OCI-LY7 (cell line): ENCODE measurements at regions not wholly inside any gene's neighbourhood (a gene's known extent, or its start where the extent isn't known, plus 50 kb on each side); places are given as distances from the start of the nearest gene placed in this dataset.
"Not testable (repeated sequence)": the region's sequence is repeated elsewhere in the genome, so short reads cannot be mapped to it uniquely, and the experiment has no call there.

Source experiments
- BruUV-seq: library from RNA; stranded (reverse); fragments of 400-500 nt; replicated peaks from 2 replicates; lab custom pipeline; 2021; lab: Mats Ljungman, UMichigan
- CTCF ChIA-PET: fragments of 300-600 bp; sonication (Branson Sonifier 250); formaldehyde crosslinking; loops from one replicate; lab custom pipeline; 2022; ENCODE audit warnings: antibody characterized with exemption; ENCODE audit not compliant: unreplicated experiment; lab: Charles Lee
- POLR2A ChIA-PET: fragments of 300-600 bp; sonication (Branson Sonifier 250); formaldehyde crosslinking; loops from one replicate; lab custom pipeline; 2022; ENCODE audit warnings: antibody characterized with exemption; lab: Charles Lee
- DNase-seq: peaks from one replicate; pipeline ENCODE4 v3.0.0-alpha.2; 2015; ENCODE audit warnings: low spot score
- H2AFZ ChIP-seq: fragments of 200-600 bp; sonication (generic), shearing (Covaris generic); 2 replicates; pipeline ENCODE4 v1.6.1; 2014; ENCODE audit warnings: mild to moderate bottlenecking, antibody characterized with exemption, low read length, moderate library complexity
- H3K27ac ChIP-seq: fragments of 200-600 bp; sonication (generic); 2 replicates; pipeline ENCODE4 v1.5.1; 2014; ENCODE audit warnings: mixed run types, low read depth, mild to moderate bottlenecking, moderate library complexity, low read length, inconsistent platforms; ENCODE audit not compliant: poor library complexity, severe bottlenecking
- H3K36me3 ChIP-seq: fragments of 200-600 bp; sonication (generic); 2 replicates; pipeline ENCODE4 v1.6.1; 2014; ENCODE audit warnings: mild to moderate bottlenecking, antibody characterized with exemption, low read length, moderate library complexity, mixed read lengths; ENCODE audit not compliant: insufficient read depth
- H3K4me1 ChIP-seq: fragments of 200-600 bp; sonication (generic); 2 replicates; pipeline ENCODE4 v1.5.1; 2014; ENCODE audit warnings: mild to moderate bottlenecking, low read length; ENCODE audit not compliant: insufficient read depth, poor library complexity, severe bottlenecking
- H3K4me2 ChIP-seq: fragments of 200-600 bp; sonication (generic); 2 replicates; pipeline ENCODE4 v1.6.1; 2014; ENCODE audit warnings: mild to moderate bottlenecking, low read length
- H3K4me3 ChIP-seq: fragments of 200-600 bp; sonication (generic); 2 replicates; pipeline ENCODE4 v1.5.1; 2014; ENCODE audit warnings: mild to moderate bottlenecking, low read depth, low read length; ENCODE audit not compliant: poor library complexity, severe bottlenecking
- H3K79me2 ChIP-seq: fragments of 200-600 bp; sonication (generic); 2 replicates; pipeline ENCODE4 v1.6.1; 2016; ENCODE audit warnings: low read depth, mild to moderate bottlenecking, low read length, moderate library complexity, mixed read lengths; ENCODE audit not compliant: insufficient read depth
- H3K9me2 ChIP-seq: fragments of 200-600 bp; sonication (generic); 2 replicates; pipeline ENCODE4 v1.6.1; 2016; ENCODE audit warnings: mild to moderate bottlenecking, low read length, mixed read lengths; ENCODE audit not compliant: insufficient read depth
- H3K9me3 ChIP-seq: fragments of 200-600 bp; sonication (generic); 2 replicates; pipeline ENCODE4 v1.6.1; 2014; ENCODE audit warnings: mild to moderate bottlenecking, mixed run types, low read length, mixed read lengths
- H4K20me1 ChIP-seq: fragments of 200-600 bp; sonication (generic); 2 replicates; pipeline ENCODE4 v1.6.1; 2014; ENCODE audit warnings: mild to moderate bottlenecking, antibody characterized with exemption, low read length, moderate library complexity, mixed read lengths; ENCODE audit not compliant: insufficient read depth
- CTCF ChIP-seq: fragments of 200-600 bp; sonication (generic); conservative IDR thresholded peaks from 2 replicates; pipeline ENCODE4 v1.5.1; 2014; ENCODE audit warnings: mild to moderate bottlenecking, antibody characterized with exemption, low read length, moderate library complexity, mixed read lengths
- EZH2phosphoT487 ChIP-seq: fragments of 200-600 bp; sonication (generic); IDR thresholded peaks from 2 replicates; pipeline ENCODE4 v1.6.1; 2018; ENCODE audit warnings: low read depth, borderline replicate concordance, mild to moderate bottlenecking, mixed run types, antibody characterized with exemption, low read length, moderate library complexity, mixed read lengths
- intact Hi-C: fragments of 100-400 bp; cut with micrococcal nuclease; formaldehyde crosslinking; loops from one replicate; pipeline ENCODE4 v1.10.0; 2022; ENCODE audit not compliant: unreplicated experiment

- ChIA-PET POLR2A (no interaction called here), CTCF (no interaction called here)
- no peak overlapping the region for H2AFZ ChIP-seq
- no peak overlapping the region for H3K27ac ChIP-seq
- H3K79me2 ChIP-seq, result no peaks in the 10 kb centered on the region
- DNase-seq, result no peak
- intact Hi-C loops, result no loop called here
- H3K36me3 ChIP-seq, result no peaks in the 10 kb centered on the region
- no peak overlapping the region for H3K4me2 ChIP-seq
- H3K4me1 ChIP-seq, result no peaks in the 10 kb centered on the region
- BruUV-seq, result no TSS peak
- no peak overlapping the region for H3K4me3 ChIP-seq
- H3K9me2 ChIP-seq, result no peaks in the 10 kb centered on the region
- H3K9me3 ChIP-seq, result no peaks in the 10 kb centered on the region
- no peak for TF ChIP-seq EZH2phosphoT487
- no peak for TF ChIP-seq CTCF
- H4K20me1 ChIP-seq, result no peaks in the 10 kb centered on the region
Observed at GRCh38 chr4:187504974-187505797, 490.4 kb upstream of the ZFP42 start.

GRCh38 chr4:187505798-187506141 is 489.8 kb upstream of the ZFP42 start:
- POLR2A ChIA-PET, result interaction anchor here (0.9 kb wide), 1 partner anchor 1175 kb away, joined by 4 read pairs; no protein-coding TSS in a partner anchor
- H4K20me1 ChIP-seq, BruUV-seq, DNase-seq, H3K27ac ChIP-seq, H3K4me3 ChIP-seq, H3K36me3 ChIP-seq, CTCF ChIA-PET, H3K9me2 ChIP-seq, intact Hi-C loops, H3K9me3 ChIP-seq, H3K79me2 ChIP-seq, H2AFZ ChIP-seq, H3K4me2 ChIP-seq, H3K4me1 ChIP-seq: not testable (repeated sequence)

DNA sequence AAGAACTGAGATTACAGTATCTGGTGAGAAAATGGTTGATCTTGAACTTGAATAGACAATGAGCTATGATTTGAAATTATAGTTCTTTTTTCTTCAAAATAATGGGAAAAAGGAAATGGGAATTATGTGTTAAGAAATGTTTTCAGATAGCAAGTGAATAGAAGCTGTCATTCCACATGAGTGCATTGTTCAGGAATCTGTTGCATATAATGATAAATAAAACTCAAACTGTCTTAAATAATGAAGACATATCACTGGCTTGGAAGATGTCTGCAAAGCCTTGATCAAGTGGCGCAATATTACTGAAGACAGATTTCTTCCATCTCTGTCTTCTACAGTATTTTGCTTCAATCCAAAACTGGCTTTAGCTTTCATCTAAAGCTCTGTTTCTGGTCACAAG is 479.3 kb upstream of the ZFP42 start:
- intact Hi-C loops, result no loop called here
- TF ChIP-seq CTCF (no peak), EZH2phosphoT487 (no peak)
- Histone ChIP-seq H2AFZ (no peak overlapping the region), H3K4me2 (no peak overlapping the region), H3K9me2 (no peaks in the 10 kb centered on the region), H3K4me1 (no peaks in the 10 kb centered on the region), H3K4me3 (no peak overlapping the region), H3K9me3 (no peaks in the 10 kb centered on the region), H3K79me2 (no peaks in the 10 kb centered on the region), H3K36me3 (no peaks in the 10 kb centered on the region), H4K20me1 (no peaks in the 10 kb centered on the region), H3K27ac (no peak overlapping the region)
- no peak for DNase-seq
- no TSS peak for BruUV-seq
- ChIA-PET POLR2A (interaction anchor here (1.0 kb wide), 1 partner anchor 81 kb away, joined by 4 read pairs; no protein-coding TSS in a partner anchor), CTCF (no interaction called here)
